Progenitor cell of endocrine pancreas (in vitro differentiated cells): ENCODE measurements at regions not wholly inside any gene's neighbourhood (a gene's known extent, or its start where the extent isn't known, plus 50 kb on each side); places are given as distances from the start of the nearest gene placed in this dataset.

ENCODE experiments used
- DNase-seq: peaks from one replicate; pipeline ENCODE4 v3.0.0; 2021; ENCODE audit warnings: low spot score; ENCODE audit not compliant: unreplicated experiment
- H3K27ac Mint-ChIP-seq: 2 replicates; pipeline ENCODE4 v1.8.0; 2021; ENCODE audit warnings: mild to moderate bottlenecking, moderate library complexity, mixed read lengths
- H3K27me3 Mint-ChIP-seq: 2 replicates; pipeline ENCODE4 v1.8.0; 2021; ENCODE audit warnings: mixed read lengths
- H3K36me3 Mint-ChIP-seq: 2 replicates; pipeline ENCODE4 v1.8.0; 2022; ENCODE audit warnings: mixed read lengths; ENCODE audit not compliant: insufficient read depth
- H3K4me1 Mint-ChIP-seq: 2 replicates; pipeline ENCODE4 v1.8.0; 2021; ENCODE audit warnings: low read depth, mixed read lengths
- H3K4me3 Mint-ChIP-seq: 2 replicates; pipeline ENCODE4 v1.8.0; 2021; ENCODE audit warnings: low read depth, mild to moderate bottlenecking, moderate library complexity, mixed read lengths
- H3K9me3 Mint-ChIP-seq: 2 replicates; pipeline ENCODE4 v1.8.0; 2021; ENCODE audit warnings: low read depth, mixed read lengths
- TF ChIP-seq, protein P1 (sequence below): fragments of 200-600 bp; sonication (generic); IDR thresholded peaks from one replicate; pipeline ENCODE4 v1.5.0; 2021; ENCODE audit warnings: antibody characterized with exemption, mild to moderate bottlenecking; ENCODE audit not compliant: unreplicated experiment

DNA sequence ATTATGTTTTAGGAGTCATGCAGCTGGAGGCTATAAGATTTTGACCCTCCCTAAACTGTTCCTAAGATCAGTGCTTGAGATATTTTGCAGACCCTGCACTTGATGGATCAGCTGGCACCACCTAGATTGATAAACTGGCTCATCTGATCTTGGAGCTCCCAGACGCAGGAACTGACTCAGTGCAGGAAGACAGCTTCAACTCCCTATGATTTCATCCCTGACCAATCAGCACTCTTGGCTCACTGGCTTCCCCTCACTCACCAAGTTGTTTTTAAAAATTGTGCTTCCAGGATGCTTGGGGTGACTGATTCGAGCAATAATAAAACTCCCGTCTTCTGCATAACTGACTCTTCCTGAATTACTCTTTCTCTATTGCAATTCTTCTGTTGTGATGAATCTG lies 637.5 kb upstream of the FAT3 start:
- Mint-ChIP-seq H3K4me3 (no peak overlapping the region), H3K27me3 (no peaks in the 10 kb centered on the region), H3K9me3 (peaks cover 14% of the 10 kb centered on the region), H3K27ac (no peak overlapping the region), H3K36me3 (no peaks in the 10 kb centered on the region), H3K4me1 (peaks cover 18% of the 10 kb centered on the region)
- TF ChIP-seq, protein P1, sequence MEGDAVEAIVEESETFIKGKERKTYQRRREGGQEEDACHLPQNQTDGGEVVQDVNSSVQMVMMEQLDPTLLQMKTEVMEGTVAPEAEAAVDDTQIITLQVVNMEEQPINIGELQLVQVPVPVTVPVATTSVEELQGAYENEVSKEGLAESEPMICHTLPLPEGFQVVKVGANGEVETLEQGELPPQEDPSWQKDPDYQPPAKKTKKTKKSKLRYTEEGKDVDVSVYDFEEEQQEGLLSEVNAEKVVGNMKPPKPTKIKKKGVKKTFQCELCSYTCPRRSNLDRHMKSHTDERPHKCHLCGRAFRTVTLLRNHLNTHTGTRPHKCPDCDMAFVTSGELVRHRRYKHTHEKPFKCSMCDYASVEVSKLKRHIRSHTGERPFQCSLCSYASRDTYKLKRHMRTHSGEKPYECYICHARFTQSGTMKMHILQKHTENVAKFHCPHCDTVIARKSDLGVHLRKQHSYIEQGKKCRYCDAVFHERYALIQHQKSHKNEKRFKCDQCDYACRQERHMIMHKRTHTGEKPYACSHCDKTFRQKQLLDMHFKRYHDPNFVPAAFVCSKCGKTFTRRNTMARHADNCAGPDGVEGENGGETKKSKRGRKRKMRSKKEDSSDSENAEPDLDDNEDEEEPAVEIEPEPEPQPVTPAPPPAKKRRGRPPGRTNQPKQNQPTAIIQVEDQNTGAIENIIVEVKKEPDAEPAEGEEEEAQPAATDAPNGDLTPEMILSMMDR, result no peak
- DNase-seq, result no peak

DNA sequence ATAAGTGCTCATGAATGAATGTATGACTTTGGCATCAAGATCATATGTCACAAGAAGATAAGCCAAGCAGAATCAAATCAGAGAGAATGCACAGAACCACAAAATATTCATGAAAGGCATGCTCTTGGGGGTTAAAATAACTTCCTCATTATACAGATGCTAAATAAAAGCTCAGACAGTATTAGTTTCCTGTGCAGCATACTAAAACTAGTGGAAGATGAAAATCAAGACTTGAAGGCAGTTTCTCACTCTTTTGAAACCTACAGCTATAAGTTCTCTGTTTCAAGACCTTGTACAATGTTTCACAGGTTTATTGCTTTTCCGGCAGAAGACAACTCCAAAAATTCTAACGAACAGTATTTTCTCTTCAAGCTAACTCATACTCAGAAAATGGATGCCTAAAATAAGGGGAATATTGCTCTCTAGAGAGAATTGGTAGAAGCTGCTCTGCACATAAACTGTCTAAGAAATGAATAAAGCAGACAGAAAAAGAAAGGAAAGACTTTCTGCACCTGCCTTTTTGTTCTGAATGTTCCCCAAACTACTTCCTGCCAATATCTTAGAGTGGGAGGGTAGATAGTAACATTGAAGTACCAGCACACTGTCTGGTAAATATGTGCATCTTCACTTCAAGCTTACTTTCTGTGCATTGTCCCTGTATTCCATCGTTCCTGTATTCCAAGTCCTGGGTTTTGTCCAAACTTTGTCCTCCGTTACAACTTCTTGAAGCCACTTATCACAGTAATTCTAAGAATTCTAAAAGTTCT lies 639.4 kb upstream of the FAT3 start:
- TF ChIP-seq, protein P1, result no peak
- Mint-ChIP-seq H3K27ac (no peak overlapping the region), H3K4me1 (peaks cover 18% of the 10 kb centered on the region), H3K4me3 (no peak overlapping the region), H3K9me3 (peaks cover 19% of the 10 kb centered on the region), H3K36me3 (peaks cover 2% of the 10 kb centered on the region), H3K27me3 (no peaks in the 10 kb centered on the region)
- no peak for DNase-seq

DNA sequence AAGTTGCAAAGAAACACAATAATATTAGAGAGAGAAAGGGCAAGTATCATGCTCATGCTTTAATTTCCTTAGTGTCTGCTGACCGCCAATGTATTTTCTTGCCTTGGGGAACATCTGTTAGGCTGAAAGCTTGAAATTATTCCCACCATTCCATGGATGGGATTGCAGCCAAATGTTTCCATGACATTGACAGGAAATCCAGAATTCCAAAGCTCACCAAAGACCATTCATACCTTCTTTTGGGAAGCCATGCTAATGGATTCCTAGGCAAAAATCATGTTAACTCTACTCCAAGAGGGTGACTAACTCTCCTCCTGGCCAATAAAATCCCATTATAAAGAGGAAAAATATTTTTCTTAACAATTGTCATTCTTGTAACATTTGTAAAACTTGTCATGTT lies 661.4 kb upstream of the FAT3 start:
- H3K27ac Mint-ChIP-seq, result no peak overlapping the region
- TF ChIP-seq, protein P1, result no peak

DNA sequence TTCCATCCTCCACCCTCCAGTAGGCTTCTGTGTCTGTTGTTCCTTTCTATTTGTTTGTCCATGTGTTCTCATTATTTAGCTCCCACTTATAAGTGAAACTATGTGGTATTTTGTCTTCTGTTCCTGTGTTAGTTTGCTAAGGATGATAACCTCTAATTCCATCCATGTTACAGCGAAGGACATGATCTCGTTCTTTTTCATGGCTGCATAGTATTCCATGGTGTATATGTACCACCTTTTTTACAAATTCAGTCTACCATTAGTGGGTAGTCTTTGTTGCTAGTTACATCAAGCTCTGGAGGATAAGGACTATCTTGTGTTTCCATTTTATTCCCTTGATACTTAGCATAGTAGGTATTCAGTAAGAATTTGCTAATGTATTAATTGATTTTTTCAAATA lies 664.2 kb upstream of the FAT3 start:
- peaks cover 4% of the 10 kb centered on the region for H3K9me3 Mint-ChIP-seq
- DNase-seq, result no peak
- no peaks in the 10 kb centered on the region for H3K4me1 Mint-ChIP-seq
- H3K4me3 Mint-ChIP-seq, result no peak overlapping the region
- H3K27me3 Mint-ChIP-seq, result no peaks in the 10 kb centered on the region
- TF ChIP-seq, protein P1, result no peak
- H3K27ac Mint-ChIP-seq, result no peak overlapping the region
- H3K36me3 Mint-ChIP-seq, result no peaks in the 10 kb centered on the region

More for the DNA sequence above, 661.4 kb upstream of the FAT3 start:
- H3K4me1 Mint-ChIP-seq, result peaks cover 1% of the 10 kb centered on the region
- H3K9me3 Mint-ChIP-seq, result peaks cover 4% of the 10 kb centered on the region
- no peaks in the 10 kb centered on the region for H3K36me3 Mint-ChIP-seq
- H3K27me3 Mint-ChIP-seq, result no peaks in the 10 kb centered on the region
- H3K4me3 Mint-ChIP-seq, result no peak overlapping the region
- DNase-seq, result no peak

DNA sequence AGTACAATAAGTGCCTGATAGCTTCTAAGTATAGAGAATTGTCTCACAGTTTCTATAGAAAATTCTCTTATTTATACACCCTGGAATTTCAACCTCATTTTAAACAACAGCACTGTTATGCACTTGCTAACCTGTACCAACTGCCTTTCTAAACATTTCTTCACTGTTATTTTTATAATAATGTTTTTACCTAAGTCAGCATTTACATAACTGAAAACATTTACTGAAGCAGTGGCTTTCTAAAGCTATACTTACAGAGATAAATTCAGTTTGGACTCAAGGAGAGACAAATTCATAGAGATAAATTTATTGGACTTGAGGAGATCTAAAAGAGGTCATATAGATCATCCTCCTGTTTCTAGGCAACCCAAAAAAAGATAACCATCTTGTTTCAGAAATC lies 686.6 kb upstream of the FAT3 start:
- TF ChIP-seq, protein P1, result no peak
- Mint-ChIP-seq H3K9me3 (no peaks in the 10 kb centered on the region), H3K27me3 (no peaks in the 10 kb centered on the region), H3K4me1 (no peaks in the 10 kb centered on the region), H3K27ac (no peak overlapping the region), H3K4me3 (no peak overlapping the region), H3K36me3 (no peaks in the 10 kb centered on the region)
- no peak for DNase-seq
